GM21619 (cell line): ENCODE measurements at regions not wholly inside any gene's neighbourhood (a gene's known extent, or its start where the extent isn't known, plus 50 kb on each side); places are given as distances from the start of the nearest gene placed in this dataset.

Experiments used
- ATAC-seq: cut with Tn5 transposase; IDR thresholded peaks from one replicate; pipeline ENCODE4 v1.9.1; 2021; ENCODE audit not compliant: unreplicated experiment

- no peak for ATAC-seq
These were observed 83.5 kb upstream of the ARGLU1 start for GRCh38 chr13:106651442-106651841.

- ATAC-seq, result no peak
These were observed 82.8 kb upstream of the ARGLU1 start for GRCh38 chr13:106650690-106651205.

GRCh38 chr13:106649495-106649894, 81.6 kb upstream of the ARGLU1 start:
- no peak for ATAC-seq

DNA sequence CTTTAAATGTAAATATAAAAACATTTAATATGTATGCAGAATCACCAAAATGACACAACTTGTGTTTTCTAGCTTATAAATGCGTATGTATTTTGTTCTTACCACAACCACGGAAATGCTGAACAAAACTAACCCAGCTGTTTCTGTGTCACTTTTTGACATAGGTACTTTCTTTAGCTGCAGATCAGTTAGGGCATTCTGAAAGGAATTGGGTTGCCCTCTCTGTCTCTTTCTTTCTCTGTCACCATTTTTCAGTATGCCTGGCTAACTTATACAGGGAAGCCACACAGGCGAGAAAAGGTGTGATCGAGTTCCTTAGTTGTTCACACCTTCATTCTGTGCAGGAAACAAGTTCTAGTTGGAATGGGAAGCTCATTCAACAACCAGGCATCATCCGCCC, 72.6 kb upstream of the ARGLU1 start:
- ATAC-seq, result no peak

DNA sequence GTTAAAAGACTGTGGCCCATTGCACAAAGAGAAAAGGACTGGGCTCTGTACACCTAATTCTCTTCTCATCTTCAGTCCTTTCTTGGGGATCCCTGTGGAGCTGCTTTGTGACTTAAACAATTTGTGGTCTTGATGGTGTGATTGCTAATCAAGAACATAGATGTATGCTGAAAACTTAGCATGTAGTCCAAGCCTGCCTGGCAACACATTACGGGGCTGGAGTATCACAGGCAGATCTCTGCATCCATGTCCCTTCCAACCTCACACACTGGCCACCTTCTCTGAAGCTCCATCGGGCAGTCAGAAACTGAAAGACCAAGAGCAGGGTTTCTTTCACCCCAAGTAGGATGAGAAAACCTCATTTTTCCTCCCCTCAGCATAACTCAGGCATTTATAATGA, 69.6 kb upstream of the ARGLU1 start:
- ATAC-seq, result no peak

DNA sequence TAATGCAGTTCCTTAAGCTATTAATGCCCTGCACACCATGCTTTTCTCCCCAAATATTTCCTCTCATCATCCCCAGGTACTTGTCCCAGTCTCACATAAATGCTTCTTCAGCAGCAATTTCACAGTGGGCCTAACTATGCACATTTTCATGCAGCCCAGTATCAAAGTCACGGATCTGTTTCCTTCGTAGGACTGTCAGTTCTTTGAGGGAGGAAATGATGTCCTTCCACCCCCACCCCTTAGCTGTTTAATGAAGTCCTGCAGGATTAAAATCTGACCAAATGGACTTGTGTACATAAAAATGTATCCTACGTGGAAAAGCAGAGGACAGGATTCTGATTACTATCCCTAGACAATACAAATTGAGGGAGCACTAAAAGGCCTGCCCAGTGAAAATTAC, 68.6 kb upstream of the ARGLU1 start:
- ATAC-seq, result no peak

- ATAC-seq, result no peak
These were observed 67.7 kb upstream of the ARGLU1 start for GRCh38 chr13:106635616-106636015.

DNA sequence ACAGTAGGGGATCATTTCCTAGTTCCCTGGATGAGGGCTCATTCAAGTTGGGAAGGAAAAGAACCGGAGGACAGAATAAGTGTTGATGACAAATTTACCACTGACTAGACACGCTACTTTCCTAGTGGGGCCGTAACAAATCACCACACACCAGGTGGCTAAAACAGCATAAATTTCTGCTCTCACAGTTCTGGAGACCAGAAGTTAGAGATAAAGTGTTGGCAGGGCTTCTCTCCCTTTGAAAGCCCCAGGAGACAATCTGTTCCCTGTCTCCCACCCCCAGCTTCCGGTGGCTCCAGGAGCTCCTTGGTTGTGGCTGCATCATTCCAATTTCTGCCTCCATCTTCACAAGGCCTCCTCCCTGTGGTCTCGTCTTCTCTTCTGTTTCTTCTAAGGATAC, 65.4 kb upstream of the ARGLU1 start:
- no peak for ATAC-seq

GRCh38 chr13:106630650-106631049, 62.7 kb upstream of the ARGLU1 start:
- no peak for ATAC-seq

DNA sequence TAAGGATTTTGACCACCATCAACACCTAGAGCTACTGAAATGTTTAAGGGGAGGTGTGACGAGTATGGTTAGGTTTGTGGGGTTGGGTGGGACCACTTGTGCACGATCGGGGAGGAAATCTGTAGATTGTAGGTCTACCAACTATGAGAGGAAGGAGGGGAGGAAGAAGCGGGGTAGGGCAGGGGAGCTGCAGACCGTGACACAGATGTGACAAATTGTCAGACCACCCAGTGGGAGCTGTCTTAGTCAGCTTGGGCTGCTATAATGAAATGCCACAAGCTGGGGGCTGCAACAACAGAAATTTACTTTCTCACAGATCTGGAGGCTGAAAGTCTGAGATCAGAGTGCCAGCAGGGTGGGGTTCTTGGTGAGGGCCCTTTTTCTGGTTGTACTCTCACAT, 62.2 kb upstream of the ARGLU1 start:
- ATAC-seq, result no peak

GRCh38 chr13:106628936-106629659, 61.2 kb upstream of the ARGLU1 start:
- ATAC-seq, result no peak

- no peak for ATAC-seq
These were observed 58.5 kb upstream of the ARGLU1 start for GRCh38 chr13:106626473-106626872.

- no peak for ATAC-seq
These were observed 57.6 kb upstream of the ARGLU1 start for GRCh38 chr13:106625578-106625977.

- ATAC-seq, result no peak
These were observed 56.0 kb upstream of the ARGLU1 start for GRCh38 chr13:106623799-106624460.

GRCh38 chr13:106621833-106622232, 53.9 kb upstream of the ARGLU1 start:
- no peak for ATAC-seq

DNA sequence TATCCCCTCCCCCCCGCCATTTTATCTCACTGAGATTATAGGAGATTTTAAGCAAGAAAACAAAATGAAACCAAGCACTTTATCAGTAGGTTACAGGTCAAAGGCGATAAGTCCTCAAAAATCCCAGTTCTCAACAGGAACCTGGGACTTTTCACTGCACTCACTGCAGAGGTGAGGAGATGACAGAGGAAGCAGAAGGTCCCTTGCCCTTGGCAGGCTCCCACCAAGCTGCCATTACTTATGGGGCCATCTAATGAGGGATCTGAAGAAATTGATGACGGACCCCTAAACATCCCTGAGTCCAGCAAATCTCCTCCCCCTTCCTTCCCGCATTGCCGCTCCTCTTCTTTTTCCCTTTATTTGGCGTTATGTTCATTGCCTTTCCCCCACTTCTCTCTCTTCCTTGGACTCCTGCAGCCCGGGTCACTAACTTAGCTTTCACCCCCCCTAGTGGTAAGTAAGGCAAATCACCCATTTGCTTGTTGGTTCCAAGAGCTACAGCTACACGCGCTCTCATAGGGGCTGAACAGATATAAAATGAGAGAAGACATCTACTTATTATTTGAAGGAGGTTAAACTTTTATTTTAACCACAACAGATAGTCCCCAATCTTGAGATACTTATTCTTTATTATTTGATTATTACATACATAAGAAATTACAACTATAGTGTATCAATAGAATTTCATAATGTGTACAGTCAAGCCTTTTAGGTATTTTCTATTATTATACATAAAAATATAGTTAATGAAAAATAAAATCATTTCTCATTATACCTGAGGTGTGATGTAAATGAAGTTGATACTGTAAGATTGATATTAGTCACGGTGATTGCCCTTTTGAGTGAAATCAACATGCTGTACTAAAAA, 52.0 kb upstream of the ARGLU1 start:
- peak; percentile 94 for ATAC-seq
